ENCODE measurements at regions not wholly inside any gene's neighbourhood (a gene's known extent, or its start where the extent isn't known, plus 50 kb on each side); places are given as distances from the start of the nearest gene placed in this dataset.

GRCh38 chr2:33891616-33892015, 292.5 kb upstream of the FAM98A start:
- no peaks in the 10 kb centered on the region for H3K79me2 ChIP-seq (ENCODE audit: insufficient read depth, low read length)
- no peak overlapping the region for H3K9ac ChIP-seq (ENCODE audit: insufficient read depth, low read length, poor library complexity, severe bottlenecking)
- H3K4me2 ChIP-seq (replicated peaks; ENCODE audit: extremely low read depth, low read length, poor library complexity, severe bottlenecking) = no peak overlapping the region
- H3K4me1 ChIP-seq (ENCODE audit: control insufficient read depth in 1 of 2, insufficient read depth in 2 of 2, low read length in 2 of 2) = no peaks in the 10 kb centered on the region
- no peaks in the 10 kb centered on the region for H3K9me3 ChIP-seq (replicated peaks in 1 of 2; ENCODE audit: control insufficient read depth in 1 of 2, insufficient read depth in 1 of 2, low read length in 2 of 2)
- no peak overlapping the region for H2AFZ ChIP-seq (ENCODE audit: insufficient read depth, low read depth, low read length, poor library complexity, severe bottlenecking)
- H3K4me1 Mint-ChIP-seq = no peaks in the 10 kb centered on the region
- no peak overlapping the region for H3K27ac ChIP-seq (ENCODE audit: low read depth in 1 of 2, low read length in 2 of 2)
- no peak for DNase-seq
- peaks cover 0 to 23% (median 13%) of the 10 kb centered on the region in 7 donors for H3K9me3 Mint-ChIP-seq
- no peaks in the 10 kb centered on the region for H3K36me3 Mint-ChIP-seq
- H3K27ac Mint-ChIP-seq = peak overlapping the region in 1 of 7 donors; percentile 26
- H3K4me3 Mint-ChIP-seq = no peak overlapping the region
- H3K27me3 Mint-ChIP-seq (ENCODE audit: low read depth in 3 of 3) = peaks cover 0 to 4% (median 2%) of the 10 kb centered on the region in 3 donors
- no peak overlapping the region for H3K4me3 ChIP-seq (replicated peaks in 1 of 3; ENCODE audit: low read depth in 2 of 3, low read length in 3 of 3)
- 80% methylated on average over 1 of the region's 4 CpGs for WGBS (ENCODE audit: insufficient coverage)
- H3K27me3 ChIP-seq (ENCODE audit: control insufficient read depth in 2 of 2, insufficient read depth in 2 of 2, low read length in 2 of 2) = no peaks in the 10 kb centered on the region
- H4K20me1 ChIP-seq (ENCODE audit: insufficient read depth, low read length) = no peaks in the 10 kb centered on the region
- TF ChIP-seq, protein P1, sequence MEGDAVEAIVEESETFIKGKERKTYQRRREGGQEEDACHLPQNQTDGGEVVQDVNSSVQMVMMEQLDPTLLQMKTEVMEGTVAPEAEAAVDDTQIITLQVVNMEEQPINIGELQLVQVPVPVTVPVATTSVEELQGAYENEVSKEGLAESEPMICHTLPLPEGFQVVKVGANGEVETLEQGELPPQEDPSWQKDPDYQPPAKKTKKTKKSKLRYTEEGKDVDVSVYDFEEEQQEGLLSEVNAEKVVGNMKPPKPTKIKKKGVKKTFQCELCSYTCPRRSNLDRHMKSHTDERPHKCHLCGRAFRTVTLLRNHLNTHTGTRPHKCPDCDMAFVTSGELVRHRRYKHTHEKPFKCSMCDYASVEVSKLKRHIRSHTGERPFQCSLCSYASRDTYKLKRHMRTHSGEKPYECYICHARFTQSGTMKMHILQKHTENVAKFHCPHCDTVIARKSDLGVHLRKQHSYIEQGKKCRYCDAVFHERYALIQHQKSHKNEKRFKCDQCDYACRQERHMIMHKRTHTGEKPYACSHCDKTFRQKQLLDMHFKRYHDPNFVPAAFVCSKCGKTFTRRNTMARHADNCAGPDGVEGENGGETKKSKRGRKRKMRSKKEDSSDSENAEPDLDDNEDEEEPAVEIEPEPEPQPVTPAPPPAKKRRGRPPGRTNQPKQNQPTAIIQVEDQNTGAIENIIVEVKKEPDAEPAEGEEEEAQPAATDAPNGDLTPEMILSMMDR (IDR thresholded peaks at IDR 0.05) = no peak
- intact Hi-C loops (cut with micrococcal nuclease) = no loop called here
- H3K36me3 ChIP-seq (replicated peaks in 1 of 2; ENCODE audit: control insufficient read depth in 1 of 2, insufficient read depth in 2 of 2, low read length in 2 of 2) = no peaks in the 10 kb centered on the region

GRCh38 chr2:33890686-33891085, 291.6 kb upstream of the FAM98A start:
- Histone ChIP-seq H3K9me3 (replicated peaks in 1 of 2; ENCODE audit: control insufficient read depth in 1 of 2, insufficient read depth in 1 of 2, low read length in 2 of 2) (no peaks in the 10 kb centered on the region), H3K36me3 (replicated peaks in 1 of 2; ENCODE audit: control insufficient read depth in 1 of 2, insufficient read depth in 2 of 2, low read length in 2 of 2) (no peaks in the 10 kb centered on the region), H4K20me1 (ENCODE audit: insufficient read depth, low read length) (no peaks in the 10 kb centered on the region), H3K4me2 (replicated peaks; ENCODE audit: extremely low read depth, low read length, poor library complexity, severe bottlenecking) (no peak overlapping the region), H3K27me3 (ENCODE audit: control insufficient read depth in 2 of 2, insufficient read depth in 2 of 2, low read length in 2 of 2) (no peaks in the 10 kb centered on the region), H3K4me3 (replicated peaks in 1 of 3; ENCODE audit: low read depth in 2 of 3, low read length in 3 of 3) (no peak overlapping the region), H3K79me2 (ENCODE audit: insufficient read depth, low read length) (no peaks in the 10 kb centered on the region), H3K27ac (ENCODE audit: low read depth in 1 of 2, low read length in 2 of 2) (no peak overlapping the region), H3K9ac (ENCODE audit: insufficient read depth, low read length, poor library complexity, severe bottlenecking) (no peak overlapping the region), H3K4me1 (ENCODE audit: control insufficient read depth in 1 of 2, insufficient read depth in 2 of 2, low read length in 2 of 2) (no peaks in the 10 kb centered on the region), H2AFZ (ENCODE audit: insufficient read depth, low read depth, low read length, poor library complexity, severe bottlenecking) (no peak overlapping the region)
- TF ChIP-seq, protein P1 (IDR thresholded peaks at IDR 0.05) = no peak
- Mint-ChIP-seq H3K4me3 (no peak overlapping the region), H3K27me3 (ENCODE audit: low read depth in 3 of 3) (peaks cover 0 to 4% (median 2%) of the 10 kb centered on the region in 3 donors), H3K4me1 (no peaks in the 10 kb centered on the region), H3K36me3 (no peaks in the 10 kb centered on the region), H3K27ac (no peak overlapping the region), H3K9me3 (peaks cover 0 to 23% (median 12%) of the 10 kb centered on the region in 7 donors)
- 98% methylated on average over 6 of the region's 6 CpGs for WGBS (ENCODE audit: insufficient coverage)
- DNase-seq = no peak
- intact Hi-C loops (cut with micrococcal nuclease) = no loop called here

Measured in CD14-positive monocyte (primary cell).